ENCODE measurements at regions not wholly inside any gene's neighbourhood (a gene's known extent, or its start where the extent isn't known, plus 50 kb on each side); places are given as distances from the start of the nearest gene placed in this dataset.

DNA sequence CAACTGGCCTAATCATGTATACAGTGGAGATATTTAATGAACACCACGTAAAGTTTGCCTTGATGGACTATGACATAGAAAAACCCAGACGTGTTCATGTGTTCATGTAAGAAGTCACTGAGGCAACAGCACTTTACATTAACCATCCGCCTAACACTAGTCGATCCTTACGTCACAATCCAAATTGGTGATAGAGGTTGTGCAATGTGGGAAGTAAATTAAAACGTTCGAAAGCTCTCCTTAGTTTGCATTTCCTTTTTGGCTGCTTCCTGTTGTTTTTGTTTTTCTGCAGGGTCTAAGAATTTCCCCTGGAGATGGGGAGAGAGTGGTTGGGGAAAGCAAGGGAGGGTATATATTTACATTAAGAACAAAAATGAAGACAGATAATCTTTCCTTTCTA is 587.5 kb upstream of the ADGRL2 start:
- no peak overlapping the region for H3K27ac ChIP-seq
- no peak overlapping the region for H3K4me3 ChIP-seq
- H3K9me3 ChIP-seq = no peaks in the 10 kb centered on the region
- DNase-seq = no peak
- H3K4me1 ChIP-seq = no peaks in the 10 kb centered on the region
- 64 to 66% methylated on average over 7 of the region's 7 CpGs for WGBS, 2 donors
- no peaks in the 10 kb centered on the region for H3K36me3 ChIP-seq
- intact Hi-C loops (cut with DNase I) = no loop called here
- H3K27me3 ChIP-seq = no peaks in the 10 kb centered on the region
- TF ChIP-seq POLR2AphosphoS5 (IDR thresholded peaks at IDR 0.05) (no peak), EP300 (IDR thresholded peaks at IDR 0.05) (no peak), CTCF (IDR thresholded peaks at IDR 0.05) (no peak), POLR2A (IDR thresholded peaks at IDR 0.05) (no peak)

DNA sequence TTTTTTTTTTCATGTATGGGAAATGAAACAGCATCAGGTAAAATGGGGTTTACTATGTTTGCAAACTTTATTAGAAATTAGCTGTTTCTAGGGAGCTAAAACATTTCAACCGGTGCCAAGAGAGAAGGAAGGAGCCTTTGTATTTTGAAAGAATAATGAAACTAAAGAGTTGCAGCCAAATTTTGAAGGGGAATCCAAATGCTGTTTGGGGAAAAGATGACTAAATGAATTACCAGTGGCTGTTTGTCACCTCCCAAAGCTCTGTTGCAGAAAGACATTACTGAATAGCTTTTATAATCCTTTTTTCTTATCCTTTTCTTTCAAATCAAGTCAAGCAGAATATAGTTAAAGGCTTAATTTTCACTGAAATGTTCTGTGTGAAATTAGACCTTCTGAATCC is 591.3 kb upstream of the ADGRL2 start:
- no peaks in the 10 kb centered on the region for H3K4me1 ChIP-seq
- DNase-seq = no peak
- TF ChIP-seq POLR2AphosphoS5 (IDR thresholded peaks at IDR 0.05) (no peak), CTCF (IDR thresholded peaks at IDR 0.05) (no peak), EP300 (IDR thresholded peaks at IDR 0.05) (no peak), POLR2A (IDR thresholded peaks at IDR 0.05) (no peak)
- H3K36me3 ChIP-seq = no peaks in the 10 kb centered on the region
- intact Hi-C loops (cut with DNase I) = no loop called here
- H3K4me3 ChIP-seq = no peak overlapping the region
- H3K27me3 ChIP-seq = no peaks in the 10 kb centered on the region
- no peak overlapping the region for H3K27ac ChIP-seq
- no peaks in the 10 kb centered on the region for H3K9me3 ChIP-seq
- WGBS, 2 donors = 67 to 68% methylated on average over 1 of the region's 1 CpG

DNA sequence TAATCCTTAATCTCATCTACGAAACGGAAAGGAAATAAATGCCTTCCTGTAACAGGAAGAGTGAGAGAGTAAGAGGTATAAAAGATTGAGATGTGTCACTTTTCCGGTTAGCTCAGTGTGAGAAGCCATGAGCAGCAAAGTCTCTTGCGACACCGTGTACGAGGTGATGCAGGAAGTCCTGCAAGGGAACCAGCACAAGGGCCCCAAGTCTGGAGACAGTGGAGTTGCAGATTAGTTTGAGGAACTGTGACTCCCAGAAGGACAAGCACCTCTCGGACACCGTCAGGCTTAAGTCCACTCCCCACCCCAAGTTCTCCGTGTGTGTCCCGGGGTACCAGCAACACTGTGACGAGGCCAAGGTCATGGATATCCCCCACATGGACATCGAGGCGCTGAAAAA is 592.3 kb upstream of the ADGRL2 start:
- intact Hi-C loops (cut with DNase I) = no loop called here
- Histone ChIP-seq H3K27ac (no peak overlapping the region), H3K9me3 (no peaks in the 10 kb centered on the region), H3K4me1 (no peaks in the 10 kb centered on the region), H3K27me3 (no peaks in the 10 kb centered on the region), H3K36me3 (no peaks in the 10 kb centered on the region), H3K4me3 (no peak overlapping the region)
- WGBS, 2 donors = 76 to 85% methylated on average over 13 of the region's 13 CpGs
- TF ChIP-seq POLR2A (IDR thresholded peaks at IDR 0.05) (no peak), POLR2AphosphoS5 (IDR thresholded peaks at IDR 0.05) (no peak), EP300 (IDR thresholded peaks at IDR 0.05) (no peak), CTCF (IDR thresholded peaks at IDR 0.05) (no peak)
- DNase-seq = no peak

- DNase-seq = no peak
- TF ChIP-seq POLR2AphosphoS5 (IDR thresholded peaks at IDR 0.05) (no peak), POLR2A (IDR thresholded peaks at IDR 0.05) (no peak), EP300 (IDR thresholded peaks at IDR 0.05) (no peak), CTCF (IDR thresholded peaks at IDR 0.05) (no peak)
- 83 to 86% methylated on average over 6 of the region's 6 CpGs for WGBS, 2 donors
- Histone ChIP-seq H3K4me1 (no peaks in the 10 kb centered on the region), H3K27ac (no peak overlapping the region), H3K36me3 (no peaks in the 10 kb centered on the region), H3K27me3 (no peaks in the 10 kb centered on the region), H3K9me3 (no peaks in the 10 kb centered on the region), H3K4me3 (no peak overlapping the region)
- intact Hi-C loops (cut with DNase I) = no loop called here
Observed at GRCh38 chr1:81205956-81206355, 594.8 kb upstream of the ADGRL2 start.

DNA sequence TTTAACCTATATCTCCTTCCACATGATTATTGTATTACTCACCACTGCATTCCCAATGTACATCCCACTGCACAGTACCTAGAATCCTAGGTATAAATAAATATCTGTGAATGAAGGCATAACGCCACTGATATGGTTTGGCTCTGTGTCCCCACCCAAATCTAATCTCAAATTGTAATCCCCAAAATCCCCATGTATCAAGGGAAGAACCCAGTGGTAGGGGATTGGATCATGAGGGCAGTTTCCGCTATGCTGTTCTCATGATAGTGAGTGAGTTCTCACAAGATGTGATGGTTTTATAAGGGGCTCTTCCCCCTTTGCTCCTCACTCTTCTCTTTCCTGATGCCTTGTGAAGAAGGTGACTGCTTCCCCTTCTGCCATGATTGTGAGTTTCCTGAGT is 599.0 kb upstream of the ADGRL2 start:
- no peak for TF ChIP-seq EP300 (IDR thresholded peaks at IDR 0.05)
- H3K4me1 ChIP-seq = no peaks in the 10 kb centered on the region
- no peak overlapping the region for H3K27ac ChIP-seq
- 93 to 94% methylated on average over 2 of the region's 2 CpGs for WGBS, 2 donors
- no peaks in the 10 kb centered on the region for H3K27me3 ChIP-seq
- DNase-seq = no peak
- intact Hi-C loops (cut with DNase I) = no loop called here
- H3K4me3 ChIP-seq = no peak overlapping the region
- no peaks in the 10 kb centered on the region for H3K36me3 ChIP-seq
- H3K9me3 ChIP-seq = no peaks in the 10 kb centered on the region

Measured in sigmoid colon (tissue), 6 donors.